H9 (cell line): ENCODE measurements at regions not wholly inside any gene's neighbourhood (a gene's known extent, or its start where the extent isn't known, plus 50 kb on each side); places are given as distances from the start of the nearest gene placed in this dataset.

ENCODE experiments used
- DNase-seq: peaks from one replicate; pipeline ENCODE4 v3.0.0-alpha.2; 2017
- H2AFZ ChIP-seq: one replicate; pipeline ENCODE4 v1.6.1; 2013; ENCODE audit warnings: mild to moderate bottlenecking, low read length, control low read depth, moderate library complexity
- H2AK5ac ChIP-seq: 2 replicates; pipeline ENCODE4 v1.6.1; 2013; ENCODE audit warnings: low read length, control low read depth, mixed read lengths; ENCODE audit not compliant: insufficient read length
- H2BK120ac ChIP-seq: one replicate; pipeline ENCODE4 v1.6.1; 2013; ENCODE audit warnings: low read depth, mild to moderate bottlenecking, low read length, control low read depth, inconsistent platforms; ENCODE audit not compliant: poor library complexity, severe bottlenecking
- H2BK12ac ChIP-seq: 2 replicates; pipeline ENCODE4 v1.6.1; 2013; ENCODE audit warnings: low read length, control low read depth, mixed read lengths, low read depth; ENCODE audit not compliant: insufficient read length
- H2BK15ac ChIP-seq: 2 replicates; pipeline ENCODE4 v1.6.1; 2013; ENCODE audit warnings: low read depth, low read length, control low read depth
- H2BK20ac ChIP-seq: one replicate; pipeline ENCODE4 v1.6.1; 2013; ENCODE audit warnings: low read depth, mild to moderate bottlenecking, low read length, control low read depth, inconsistent platforms; ENCODE audit not compliant: poor library complexity, severe bottlenecking
- H2BK5ac ChIP-seq: 2 replicates; pipeline ENCODE4 v1.6.1; 2013; ENCODE audit warnings: low read length, control low read depth, mixed read lengths; ENCODE audit not compliant: insufficient read length
- H3K14ac ChIP-seq: 2 replicates; pipeline ENCODE4 v1.6.1; 2013; ENCODE audit warnings: low read length, control low read depth; ENCODE audit not compliant: insufficient read depth
- H3K18ac ChIP-seq: 2 replicates; pipeline ENCODE4 v1.6.1; 2013; ENCODE audit warnings: low read depth, mild to moderate bottlenecking, mixed read lengths, low read length, control low read depth; ENCODE audit not compliant: insufficient read length
- H3K23ac ChIP-seq: 2 replicates; pipeline ENCODE4 v1.6.1; 2013; ENCODE audit warnings: low read length, control low read depth, mixed read lengths, low read depth; ENCODE audit not compliant: insufficient read length
- H3K23me2 ChIP-seq: 2 replicates; pipeline ENCODE4 v1.6.1; 2013; ENCODE audit warnings: low read depth, mild to moderate bottlenecking, mixed read lengths, low read length, control low read depth; ENCODE audit not compliant: insufficient read length, poor library complexity, severe bottlenecking
- H3K27ac ChIP-seq: 2 replicates; pipeline ENCODE4 v1.5.1; 2013; ENCODE audit warnings: low read length, control low read depth, mixed read lengths, low read depth; ENCODE audit not compliant: insufficient read length
- H3K27me3 ChIP-seq: 2 replicates; pipeline ENCODE4 v1.6.1; 2013; ENCODE audit warnings: low read length, control low read depth, inconsistent platforms; ENCODE audit not compliant: insufficient read depth
- H3K4ac ChIP-seq: 2 replicates; pipeline ENCODE4 v1.6.1; 2013; ENCODE audit warnings: low read depth, mild to moderate bottlenecking, control low read depth, inconsistent platforms, low read length, moderate library complexity
- H3K4me1 ChIP-seq: 2 replicates; pipeline ENCODE4 v1.6.1; 2013; ENCODE audit warnings: low read length, control low read depth, inconsistent platforms; ENCODE audit not compliant: insufficient read depth
- H3K4me2 ChIP-seq: 2 replicates; pipeline ENCODE4 v1.6.1; 2013; ENCODE audit warnings: low read length, control low read depth, mixed read lengths; ENCODE audit not compliant: insufficient read length, insufficient read depth
- H3K56ac ChIP-seq: 2 replicates; pipeline ENCODE4 v1.6.1; 2013; ENCODE audit warnings: low read depth, mild to moderate bottlenecking, mixed read lengths, low read length, control low read depth; ENCODE audit not compliant: insufficient read length
- H3K79me1 ChIP-seq: 2 replicates; pipeline ENCODE4 v1.6.1; 2013; ENCODE audit warnings: low read depth, mild to moderate bottlenecking, moderate library complexity, low read length, control low read depth, inconsistent platforms; ENCODE audit not compliant: insufficient read depth, poor library complexity, severe bottlenecking
- H3K79me2 ChIP-seq: 2 replicates; pipeline ENCODE4 v1.6.1; 2013; ENCODE audit warnings: low read length, control low read depth, inconsistent platforms; ENCODE audit not compliant: insufficient read depth
- H3K9ac ChIP-seq: 2 replicates; pipeline ENCODE4 v1.6.1; 2013; ENCODE audit warnings: low read length, control low read depth, mixed read lengths; ENCODE audit not compliant: insufficient read length; ENCODE audit errors: extremely low read depth
- H3K9me3 ChIP-seq: one replicate; pipeline ENCODE4 v1.6.1; 2013; ENCODE audit warnings: low read depth, low read length, inconsistent platforms; ENCODE audit not compliant: control insufficient read depth
- H3T11ph ChIP-seq: one replicate; pipeline ENCODE4 v1.6.1; 2013; ENCODE audit warnings: mild to moderate bottlenecking, low read length, control low read depth, inconsistent platforms
- H4K20me1 ChIP-seq: one replicate; pipeline ENCODE4 v1.6.1; 2013; ENCODE audit not compliant: control insufficient read depth, insufficient read length, insufficient read depth
- H4K5ac ChIP-seq: 2 replicates; pipeline ENCODE4 v1.6.1; 2013; ENCODE audit warnings: low read depth, mild to moderate bottlenecking, mixed read lengths, low read length, control low read depth; ENCODE audit not compliant: insufficient read length
- H4K8ac ChIP-seq: replicated peaks from 2 replicates; pipeline ENCODE4 v1.6.1; 2013; ENCODE audit warnings: low read length, control low read depth, mixed read lengths, low read depth; ENCODE audit not compliant: insufficient read length
- H4K91ac ChIP-seq: 2 replicates; pipeline ENCODE4 v1.6.1; 2013; ENCODE audit warnings: low read depth, mild to moderate bottlenecking, moderate library complexity, mixed read lengths, low read length, control low read depth; ENCODE audit not compliant: insufficient read length
- H3K27ac Mint-ChIP-seq, 3 experiments: 2 replicates in 2 of 3; 3 replicates in 1 of 3; pipeline ENCODE4 v1.8.0; 2020 to 2021; ENCODE audit warnings: mixed read lengths in 3 of 3, mild to moderate bottlenecking in 1 of 3, moderate library complexity in 1 of 3
- H3K27me3 Mint-ChIP-seq: 2 replicates; pipeline ENCODE4 v1.8.0; 2021; ENCODE audit warnings: low read depth, mild to moderate bottlenecking, moderate library complexity, mixed read lengths
- H3K36me3 Mint-ChIP-seq, 3 experiments: 2 replicates in 2 of 3; 3 replicates in 1 of 3; pipeline ENCODE4 v1.8.0; 2020 to 2021; ENCODE audit warnings: low read depth in 3 of 3, mixed read lengths in 3 of 3; ENCODE audit not compliant: insufficient read depth in 1 of 3
- H3K4me1 Mint-ChIP-seq, 2 experiments: 2 replicates each; pipeline ENCODE4 v1.8.0; 2020; ENCODE audit warnings: mixed read lengths in 2 of 2
- H3K4me3 Mint-ChIP-seq, 2 experiments: 2 replicates in 1 of 2; 3 replicates in 1 of 2; pipeline ENCODE4 v1.8.0; 2020 to 2021; ENCODE audit warnings: mild to moderate bottlenecking in 2 of 2, mixed read lengths in 2 of 2, moderate library complexity in 1 of 2
- H3K9me3 Mint-ChIP-seq, 2 experiments: 2 replicates in 1 of 2; 3 replicates in 1 of 2; pipeline ENCODE4 v1.8.0; 2020; ENCODE audit warnings: mild to moderate bottlenecking in 2 of 2, mixed read lengths in 2 of 2, moderate library complexity in 1 of 2
- CTCF ChIP-seq: fragments of 200-600 bp; sonication (generic); conservative IDR thresholded peaks from 3 replicates; pipeline ENCODE4 v1.8.0; 2021; ENCODE audit warnings: antibody characterized with exemption, mild to moderate bottlenecking
- WGBS: extraction: QIAGEN DNeasy Blood & Tissue Kit; methylation state at CpG from one replicate; pipeline ENCODE4 v1.1.7; 2013; ENCODE audit warnings: missing lambda C conversion rate, low lambda C conversion rate, mixed read lengths; ENCODE audit not compliant: insufficient read length; ENCODE audit errors: extremely low coverage; 5-methylcytosine and 5-hydroxymethylcytosine counted together

GRCh38 chr5:44574678-44575077 lies 185.5 kb upstream of the FGF10 start:
- Histone ChIP-seq H4K20me1 (no peaks in the 10 kb centered on the region), H3K56ac (no peak overlapping the region), H2AFZ (no peak overlapping the region), H3K27ac (no peak overlapping the region), H2BK12ac (no peak overlapping the region), H3K23ac (no peak overlapping the region), H4K91ac (no peak overlapping the region), H3K14ac (no peak overlapping the region), H4K8ac (no peak overlapping the region), H3T11ph (no peak overlapping the region), H3K4me1 (no peaks in the 10 kb centered on the region), H3K23me2 (no peaks in the 10 kb centered on the region), H3K9ac (no peak overlapping the region), H2AK5ac (no peak overlapping the region), H3K79me1 (no peaks in the 10 kb centered on the region), H3K9me3 (no peaks in the 10 kb centered on the region), H2BK15ac (no peak overlapping the region), H3K4me2 (no peak overlapping the region), H2BK20ac (no peak overlapping the region), H3K18ac (no peak overlapping the region), H2BK5ac (no peak overlapping the region), H3K4ac (no peak overlapping the region), H4K5ac (no peak overlapping the region), H2BK120ac (no peak overlapping the region), H3K79me2 (no peaks in the 10 kb centered on the region), H3K27me3 (no peaks in the 10 kb centered on the region)
- WGBS = no CpG with 5 or more reads among the region's 6 CpGs
- peaks cover 0 to 9% (median 0%) of the 10 kb centered on the region in 3 experiments; a peak in 2 of 7 replicates for H3K36me3 Mint-ChIP-seq
- no peaks in the 10 kb centered on the region for H3K27me3 Mint-ChIP-seq
- H3K27ac Mint-ChIP-seq = no peak overlapping the region
- H3K9me3 Mint-ChIP-seq = peaks cover 8 to 12% of the 10 kb centered on the region in 2 experiments; a peak in 4 of 5 replicates
- no peak for TF ChIP-seq CTCF
- DNase-seq = no peak
- no peak overlapping the region for H3K4me3 Mint-ChIP-seq
- H3K4me1 Mint-ChIP-seq = no peaks in the 10 kb centered on the region
